Suppressor macrophage (primary cell): ENCODE measurements at regions not wholly inside any gene's neighbourhood (a gene's known extent, or its start where the extent isn't known, plus 50 kb on each side); places are given as distances from the start of the nearest gene placed in this dataset.

Experiments used
- DNase-seq, 4 experiments: peaks; one replicate each; pipeline ENCODE4 v3.0.0-alpha.2; 2020 to 2022

GRCh38 chr6:82836022-82836575 lies 229.5 kb downstream of the UBE3D start:
- no peak for DNase-seq

- DNase-seq = no peak
Measured at GRCh38 chr6:82840571-82840970, 225.1 kb downstream of the UBE3D start.

DNA sequence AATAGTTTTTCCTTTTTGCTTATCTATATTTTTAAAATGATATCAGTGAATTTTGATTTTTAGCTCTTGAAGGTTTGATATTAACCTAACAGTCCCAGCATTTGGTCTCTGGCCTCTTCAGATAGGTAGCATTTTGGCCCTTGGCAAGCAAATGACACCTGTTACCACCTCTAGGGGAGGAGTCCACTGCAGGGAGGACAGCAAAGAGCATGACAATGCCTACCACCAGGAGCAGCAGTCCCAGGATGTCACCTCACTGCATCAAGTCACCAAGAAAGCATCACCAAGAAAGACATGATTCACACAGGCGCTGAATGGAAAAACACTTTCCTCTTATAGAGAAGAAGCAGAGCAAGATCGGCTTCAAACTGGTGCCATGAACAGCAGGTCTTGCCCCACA lies 224.3 kb downstream of the UBE3D start:
- no peak for DNase-seq
